Activated CD4-positive, alpha-beta memory T cell treated with anti-CD3 and anti-CD28 coated beads for 36 hours (primary cell): ENCODE measurements at regions not wholly inside any gene's neighbourhood (a gene's known extent, or its start where the extent isn't known, plus 50 kb on each side); places are given as distances from the start of the nearest gene placed in this dataset.

ENCODE experiments used
- CTCF ChIA-PET: fragments of 350-600 bp; sonication (Branson Sonifier 250); formaldehyde crosslinking; loops from one replicate; lab custom pipeline; 2021; ENCODE audit warnings: antibody characterized with exemption, inconsistent platforms; lab: Charles Lee
- POLR2A ChIA-PET: fragments of 350-600 bp; sonication (Branson Sonifier 250); formaldehyde crosslinking; loops from one replicate; lab custom pipeline; 2021; ENCODE audit warnings: antibody characterized with exemption; lab: Charles Lee
- DNase-seq: peaks from one replicate; pipeline ENCODE4 v3.0.0-alpha.2; 2020
- H3K27ac Mint-ChIP-seq: one replicate; pipeline ENCODE4 v1.8.0; 2021; ENCODE audit warnings: mixed read lengths
- H3K27me3 Mint-ChIP-seq: one replicate; pipeline ENCODE4 v1.8.0; 2021; ENCODE audit warnings: mixed read lengths
- H3K36me3 Mint-ChIP-seq: one replicate; pipeline ENCODE4 v1.8.0; 2021; ENCODE audit warnings: mixed read lengths
- H3K4me1 Mint-ChIP-seq: one replicate; pipeline ENCODE4 v1.8.0; 2021; ENCODE audit warnings: low read depth, mixed read lengths
- H3K4me3 Mint-ChIP-seq: one replicate; pipeline ENCODE4 v1.8.0; 2021; ENCODE audit warnings: mild to moderate bottlenecking, mixed read lengths
- H3K9me3 Mint-ChIP-seq: one replicate; pipeline ENCODE4 v1.8.0; 2021; ENCODE audit warnings: mixed read lengths
- intact Hi-C: fragments of 100-400 bp; cut with micrococcal nuclease; formaldehyde crosslinking; loops from one replicate; pipeline ENCODE4 v1.15.1; 2023

- H3K4me1 Mint-ChIP-seq, result no peaks in the 10 kb centered on the region
- H3K27ac Mint-ChIP-seq, result no peak overlapping the region
- no peaks in the 10 kb centered on the region for H3K9me3 Mint-ChIP-seq
- DNase-seq, result no peak
- intact Hi-C loops, result no loop called here
- ChIA-PET CTCF (no interaction called here), POLR2A (no interaction called here)
- no peak overlapping the region for H3K4me3 Mint-ChIP-seq
- H3K36me3 Mint-ChIP-seq, result no peaks in the 10 kb centered on the region
- H3K27me3 Mint-ChIP-seq, result peaks cover 36% of the 10 kb centered on the region
Observed at GRCh38 chr20:21019468-21019813, 86.7 kb downstream of the LINC00237 start.

- no peak overlapping the region for H3K4me3 Mint-ChIP-seq
- no peak for DNase-seq
- no peaks in the 10 kb centered on the region for H3K9me3 Mint-ChIP-seq
- H3K4me1 Mint-ChIP-seq, result no peaks in the 10 kb centered on the region
- POLR2A ChIA-PET, result no interaction called here
- no peak overlapping the region for H3K27ac Mint-ChIP-seq
- CTCF ChIA-PET, result no interaction called here
- intact Hi-C loops, result no loop called here
- H3K27me3 Mint-ChIP-seq, result peaks cover 34% of the 10 kb centered on the region
- no peaks in the 10 kb centered on the region for H3K36me3 Mint-ChIP-seq
Observed at GRCh38 chr20:21018576-21018975, 87.6 kb downstream of the LINC00237 start.

GRCh38 chr20:21017528-21018085, 88.6 kb downstream of the LINC00237 start:
- Mint-ChIP-seq H3K27ac (no peak overlapping the region), H3K9me3 (no peaks in the 10 kb centered on the region), H3K4me1 (no peaks in the 10 kb centered on the region), H3K27me3 (peaks cover 32% of the 10 kb centered on the region), H3K36me3 (no peaks in the 10 kb centered on the region), H3K4me3 (no peak overlapping the region)
- no peak for DNase-seq
- intact Hi-C loops, result no loop called here
- POLR2A ChIA-PET, result no interaction called here
- CTCF ChIA-PET, result no interaction called here

- peaks cover 30% of the 10 kb centered on the region for H3K27me3 Mint-ChIP-seq
- CTCF ChIA-PET, result no interaction called here
- no peaks in the 10 kb centered on the region for H3K4me1 Mint-ChIP-seq
- H3K27ac Mint-ChIP-seq, result no peak overlapping the region
- POLR2A ChIA-PET, result no interaction called here
- intact Hi-C loops, result no loop called here
- H3K9me3 Mint-ChIP-seq, result no peaks in the 10 kb centered on the region
- no peaks in the 10 kb centered on the region for H3K36me3 Mint-ChIP-seq
- no peak overlapping the region for H3K4me3 Mint-ChIP-seq
- DNase-seq, result no peak
Observed at GRCh38 chr20:21016751-21017150, 89.4 kb downstream of the LINC00237 start.

GRCh38 chr20:21014528-21014927, 91.6 kb downstream of the LINC00237 start:
- H3K27ac Mint-ChIP-seq, result no peak overlapping the region

GRCh38 chr20:21008951-21009350, 97.2 kb downstream of the LINC00237 start:
- Mint-ChIP-seq H3K36me3 (no peaks in the 10 kb centered on the region), H3K4me3 (no peak overlapping the region), H3K9me3 (no peaks in the 10 kb centered on the region), H3K27ac (no peak overlapping the region), H3K27me3 (peaks cover 3% of the 10 kb centered on the region), H3K4me1 (no peaks in the 10 kb centered on the region)
- CTCF ChIA-PET, result no interaction called here
- intact Hi-C loops, result no loop called here
- no peak for DNase-seq
- POLR2A ChIA-PET, result no interaction called here

More at GRCh38 chr20:21014528-21014927, 91.6 kb downstream of the LINC00237 start:
- Mint-ChIP-seq H3K4me1 (no peaks in the 10 kb centered on the region), H3K27me3 (peaks cover 16% of the 10 kb centered on the region), H3K9me3 (no peaks in the 10 kb centered on the region), H3K36me3 (no peaks in the 10 kb centered on the region), H3K4me3 (no peak overlapping the region)
- no peak for DNase-seq
- ChIA-PET CTCF (no interaction called here), POLR2A (no interaction called here)
- intact Hi-C loops, result no loop called here

GRCh38 chr20:21006611-21007010, 99.5 kb downstream of the LINC00237 start:
- DNase-seq, result no peak
- H3K27ac Mint-ChIP-seq, result no peak overlapping the region
- ChIA-PET POLR2A (no interaction called here), CTCF (no interaction called here)
- no peaks in the 10 kb centered on the region for H3K4me1 Mint-ChIP-seq
- peaks cover 4% of the 10 kb centered on the region for H3K27me3 Mint-ChIP-seq
- H3K36me3 Mint-ChIP-seq, result no peaks in the 10 kb centered on the region
- H3K4me3 Mint-ChIP-seq, result no peak overlapping the region
- intact Hi-C loops, result no loop called here
- no peaks in the 10 kb centered on the region for H3K9me3 Mint-ChIP-seq

GRCh38 chr20:21004386-21005076, 101.6 kb downstream of the LINC00237 start:
- ChIA-PET POLR2A (no interaction called here), CTCF (no interaction called here)
- no peak overlapping the region for H3K27ac Mint-ChIP-seq

GRCh38 chr20:21003902-21004301, 102.3 kb downstream of the LINC00237 start:
- POLR2A ChIA-PET, result no interaction called here
- CTCF ChIA-PET, result no interaction called here
- Mint-ChIP-seq H3K27me3 (peaks cover 6% of the 10 kb centered on the region), H3K4me3 (no peak overlapping the region), H3K4me1 (no peaks in the 10 kb centered on the region), H3K27ac (no peak overlapping the region), H3K9me3 (no peaks in the 10 kb centered on the region), H3K36me3 (no peaks in the 10 kb centered on the region)
- DNase-seq, result no peak
- intact Hi-C loops, result no loop called here

More at GRCh38 chr20:21004386-21005076, 101.6 kb downstream of the LINC00237 start:
- Mint-ChIP-seq H3K4me1 (no peaks in the 10 kb centered on the region), H3K36me3 (no peaks in the 10 kb centered on the region), H3K27me3 (peaks cover 4% of the 10 kb centered on the region), H3K9me3 (no peaks in the 10 kb centered on the region), H3K4me3 (no peak overlapping the region)
- intact Hi-C loops, result no loop called here
- DNase-seq, result no peak

- H3K36me3 Mint-ChIP-seq, result no peaks in the 10 kb centered on the region
- H3K9me3 Mint-ChIP-seq, result no peaks in the 10 kb centered on the region
- POLR2A ChIA-PET, result no interaction called here
- H3K27me3 Mint-ChIP-seq, result peaks cover 5% of the 10 kb centered on the region
- DNase-seq, result no peak
- no peak overlapping the region for H3K27ac Mint-ChIP-seq
- no peaks in the 10 kb centered on the region for H3K4me1 Mint-ChIP-seq
- no peak overlapping the region for H3K4me3 Mint-ChIP-seq
- CTCF ChIA-PET, result interaction anchor here (0.6 kb wide), 1 partner anchor 233 kb away, joined by 3 read pairs; no protein-coding TSS in a partner anchor
- intact Hi-C loops, result no loop called here
Observed at GRCh38 chr20:21002486-21002885, 103.7 kb downstream of the LINC00237 start.

- intact Hi-C loops, result no loop called here
- Mint-ChIP-seq H3K4me3 (no peak overlapping the region), H3K36me3 (no peaks in the 10 kb centered on the region), H3K4me1 (no peaks in the 10 kb centered on the region), H3K9me3 (no peaks in the 10 kb centered on the region), H3K27ac (no peak overlapping the region), H3K27me3 (peaks cover 7% of the 10 kb centered on the region)
- DNase-seq, result no peak
- CTCF ChIA-PET, result no interaction called here
- POLR2A ChIA-PET, result no interaction called here
Observed at GRCh38 chr20:20993372-20993771, 112.8 kb downstream of the LINC00237 start.

GRCh38 chr20:20992686-20993360, 113.3 kb downstream of the LINC00237 start:
- no peaks in the 10 kb centered on the region for H3K36me3 Mint-ChIP-seq

GRCh38 chr20:20992277-20992676, 113.9 kb downstream of the LINC00237 start:
- Mint-ChIP-seq H3K9me3 (no peaks in the 10 kb centered on the region), H3K27me3 (peaks cover 7% of the 10 kb centered on the region), H3K27ac (no peak overlapping the region), H3K4me3 (no peak overlapping the region), H3K4me1 (no peaks in the 10 kb centered on the region), H3K36me3 (no peaks in the 10 kb centered on the region)
- no peak for DNase-seq
- intact Hi-C loops, result no loop called here
- POLR2A ChIA-PET, result no interaction called here
- CTCF ChIA-PET, result no interaction called here

More at GRCh38 chr20:20992686-20993360, 113.3 kb downstream of the LINC00237 start:
- no peak overlapping the region for H3K4me3 Mint-ChIP-seq
- H3K9me3 Mint-ChIP-seq, result no peaks in the 10 kb centered on the region
- H3K27me3 Mint-ChIP-seq, result peaks cover 7% of the 10 kb centered on the region
- no peak overlapping the region for H3K27ac Mint-ChIP-seq
- intact Hi-C loops, result no loop called here
- ChIA-PET CTCF (no interaction called here), POLR2A (no interaction called here)
- no peaks in the 10 kb centered on the region for H3K4me1 Mint-ChIP-seq
- DNase-seq, result no peak
